GM18951 (cell line): ENCODE measurements at regions not wholly inside any gene's neighbourhood (a gene's known extent, or its start where the extent isn't known, plus 50 kb on each side); places are given as distances from the start of the nearest gene placed in this dataset.

Source experiments
- POLR2A ChIP-seq: IDR thresholded peaks from 4 replicates; pipeline ENCODE4 v1.6.1; 2011; ENCODE audit warnings: mild to moderate bottlenecking; ENCODE audit not compliant: insufficient read length, insufficient read depth; ENCODE audit errors: extremely low read depth
- in situ Hi-C: fragments of 300-500 bp; cut with MboI; formaldehyde crosslinking; loops from one replicate; pipeline ENCODE4 v1.12.0; 2022; ENCODE audit warnings: low sequenced_read_pairs, mixed read lengths, inconsistent platforms; ENCODE audit not compliant: unreplicated experiment

DNA sequence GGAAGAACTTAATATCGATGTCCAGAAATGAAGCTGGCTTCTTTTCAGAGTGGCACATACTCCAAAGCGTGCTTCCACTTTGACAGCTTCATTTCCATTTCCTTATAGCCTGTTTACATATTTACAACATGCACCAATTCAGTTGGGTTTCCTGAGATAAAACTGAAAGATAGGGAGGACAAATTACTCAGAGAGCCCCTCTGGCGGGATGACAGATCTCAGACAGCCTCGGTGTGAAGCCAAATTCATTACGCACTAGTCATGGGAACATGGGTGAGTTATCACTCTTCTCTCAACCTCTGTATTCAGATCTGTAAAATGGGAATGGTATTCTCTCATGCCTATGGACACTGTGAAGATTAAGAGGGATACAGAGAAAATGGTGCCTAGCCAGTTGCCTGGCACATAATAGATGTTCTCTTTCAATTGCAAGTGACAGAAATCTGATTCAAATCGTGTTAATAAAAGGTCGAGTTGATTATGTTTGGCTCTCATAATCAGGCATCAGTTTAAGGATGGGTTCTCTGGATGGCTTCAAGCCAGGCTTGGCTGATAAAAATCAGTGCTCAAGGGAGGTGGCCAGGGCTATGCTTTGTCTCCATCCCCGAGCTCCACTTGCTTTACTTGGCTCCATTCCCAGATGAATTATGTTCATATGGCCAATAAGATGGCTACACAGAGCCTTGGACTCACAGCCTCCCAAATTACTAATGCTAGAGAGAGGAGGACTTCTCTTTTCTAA lies 132.2 kb upstream of the C1QTNF7 start:
- TF ChIP-seq POLR2A = no peak

DNA sequence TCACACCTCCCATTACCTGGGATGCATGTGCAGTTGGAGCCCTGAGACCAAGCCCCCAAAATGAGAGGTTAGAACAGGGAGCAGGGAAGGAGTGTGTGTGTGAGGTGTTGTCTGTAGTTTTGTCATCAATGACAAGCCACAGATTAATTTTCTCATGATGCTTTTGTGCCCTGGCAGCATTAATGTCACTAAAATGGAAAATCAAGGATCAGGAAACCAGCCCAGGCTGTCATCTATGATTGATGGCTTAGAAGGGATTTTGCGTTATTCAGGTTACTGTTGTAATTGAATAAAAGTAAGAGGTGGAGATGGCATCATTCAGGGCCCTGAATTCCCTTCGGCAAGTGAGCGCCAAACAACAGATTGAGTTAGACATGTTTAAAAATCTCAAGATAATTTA lies 130.5 kb upstream of the C1QTNF7 start:
- in situ Hi-C loops = no loop called here
- TF ChIP-seq POLR2A = no peak

More for the DNA sequence above, 132.2 kb upstream of the C1QTNF7 start:
- in situ Hi-C loops = no loop called here

DNA sequence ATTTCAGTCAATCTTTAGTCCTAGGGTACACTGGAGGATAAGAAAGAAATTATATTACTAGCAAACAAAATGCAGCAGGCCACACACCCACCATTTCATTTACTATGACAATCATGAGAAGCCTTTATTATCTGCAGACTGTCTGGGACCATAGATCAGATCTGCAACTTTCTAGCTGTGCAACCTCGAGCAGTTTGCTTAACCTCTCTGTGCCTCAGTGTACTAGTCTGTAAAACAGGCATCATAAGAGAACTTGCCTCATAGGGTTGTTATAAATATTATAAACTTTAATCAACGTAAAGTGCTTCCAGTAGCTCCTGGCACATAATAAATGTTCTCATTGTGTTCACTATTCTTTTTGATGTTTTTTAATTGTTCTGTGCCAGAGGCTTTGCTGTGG lies 128.2 kb upstream of the C1QTNF7 start:
- no peak for TF ChIP-seq POLR2A
- in situ Hi-C loops = no loop called here

DNA sequence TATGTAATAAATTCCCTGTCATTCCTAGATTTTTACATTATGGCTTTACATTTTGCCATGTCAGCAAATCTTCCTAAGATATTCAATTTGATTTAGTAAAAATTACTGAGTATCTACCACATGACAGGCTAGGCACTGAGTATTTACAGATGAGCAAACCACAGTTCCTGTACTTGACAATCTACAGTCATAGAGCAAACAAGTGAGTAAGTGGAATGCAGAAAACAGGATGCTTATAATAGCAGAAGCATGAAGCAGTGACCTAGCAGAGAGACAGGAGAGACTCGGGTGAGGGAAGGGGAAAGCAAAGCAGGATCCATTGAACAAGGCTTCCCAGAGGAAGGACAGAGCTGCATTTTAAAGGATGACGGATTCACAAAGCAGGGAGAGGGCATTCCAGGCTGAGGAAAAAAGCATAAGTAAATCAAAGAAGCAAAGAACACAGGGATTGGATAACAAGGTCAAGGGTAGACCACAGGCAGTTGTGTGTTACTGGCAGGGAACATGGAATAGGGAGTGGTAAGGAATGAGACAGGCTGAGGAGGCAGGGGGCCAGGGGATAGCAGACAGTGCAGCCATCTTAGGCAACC lies 124.7 kb upstream of the C1QTNF7 start:
- in situ Hi-C loops = no loop called here
- TF ChIP-seq POLR2A = no peak

DNA sequence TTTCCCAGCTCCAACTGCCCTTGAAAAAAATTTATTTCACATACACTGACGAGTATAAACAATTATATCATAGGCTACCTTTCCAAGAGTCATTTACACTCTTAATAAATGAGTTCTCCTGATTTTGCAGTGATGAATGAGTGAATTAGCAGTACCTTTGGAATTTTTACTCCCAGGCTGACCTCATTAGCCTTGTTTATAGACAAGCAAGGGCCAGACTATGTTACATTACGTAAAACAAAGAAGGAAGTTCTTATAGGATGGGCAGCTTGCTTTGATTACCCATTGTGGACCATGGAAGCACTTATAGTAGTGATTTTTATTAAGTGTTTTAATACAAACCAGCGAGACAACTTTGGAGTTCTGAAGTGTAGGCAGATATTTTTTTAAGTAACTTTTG lies 112.9 kb upstream of the C1QTNF7 start:
- in situ Hi-C loops = no loop called here
- TF ChIP-seq POLR2A = no peak

DNA sequence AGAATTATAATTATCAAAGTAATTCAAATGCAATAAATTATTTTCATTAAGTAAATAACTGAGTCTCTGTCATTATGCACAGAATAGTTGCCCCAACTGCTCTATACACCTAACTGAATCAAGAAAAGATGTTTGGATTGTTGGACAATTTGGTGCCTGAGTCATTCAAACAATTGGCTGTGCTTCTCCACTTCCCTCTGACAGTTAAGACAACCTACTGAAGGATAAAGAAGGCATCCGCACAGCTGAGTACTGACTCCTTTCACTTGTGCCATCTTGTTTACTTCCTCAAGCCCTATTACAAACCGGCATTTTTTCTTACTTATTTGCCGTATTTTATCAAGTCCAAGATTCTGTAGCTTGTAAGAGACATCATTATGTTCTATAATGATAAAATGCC lies 110.6 kb upstream of the C1QTNF7 start:
- in situ Hi-C loops = no loop called here
- TF ChIP-seq POLR2A = no peak

DNA sequence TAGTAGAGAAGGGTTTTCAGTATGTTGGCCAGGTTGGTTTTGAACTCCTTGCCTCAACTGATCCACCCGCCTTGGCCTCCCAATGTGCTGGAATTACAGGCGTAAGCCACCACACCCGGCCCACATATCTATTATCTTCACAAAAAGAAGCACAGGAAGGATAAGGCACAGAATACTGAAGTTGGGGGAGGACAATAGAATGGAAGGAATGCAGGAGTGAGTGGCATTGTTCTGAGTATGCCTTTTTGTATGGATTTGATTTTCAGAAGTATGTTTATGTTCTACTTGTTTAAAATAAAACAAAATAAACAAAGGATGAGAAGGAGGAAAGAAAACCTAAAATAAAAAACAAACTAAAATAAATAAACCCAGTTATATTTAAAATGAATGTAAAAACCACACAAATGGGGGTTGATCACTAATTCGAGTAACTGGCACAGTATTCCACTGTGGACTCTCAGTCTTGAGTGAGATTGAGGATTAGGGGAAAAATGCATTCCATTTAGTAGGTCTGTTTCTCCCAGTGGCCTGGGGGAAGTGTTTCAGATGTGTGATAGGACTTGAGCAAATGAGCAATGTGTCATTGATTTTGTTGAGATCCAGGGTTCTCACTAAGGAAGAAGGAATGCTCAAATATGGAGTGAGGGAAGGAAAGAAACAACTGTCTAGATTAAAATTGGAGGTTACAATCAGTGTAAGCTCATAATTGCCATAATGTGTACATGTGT lies 109.0 kb upstream of the C1QTNF7 start:
- in situ Hi-C loops = no loop called here
- TF ChIP-seq POLR2A = no peak

DNA sequence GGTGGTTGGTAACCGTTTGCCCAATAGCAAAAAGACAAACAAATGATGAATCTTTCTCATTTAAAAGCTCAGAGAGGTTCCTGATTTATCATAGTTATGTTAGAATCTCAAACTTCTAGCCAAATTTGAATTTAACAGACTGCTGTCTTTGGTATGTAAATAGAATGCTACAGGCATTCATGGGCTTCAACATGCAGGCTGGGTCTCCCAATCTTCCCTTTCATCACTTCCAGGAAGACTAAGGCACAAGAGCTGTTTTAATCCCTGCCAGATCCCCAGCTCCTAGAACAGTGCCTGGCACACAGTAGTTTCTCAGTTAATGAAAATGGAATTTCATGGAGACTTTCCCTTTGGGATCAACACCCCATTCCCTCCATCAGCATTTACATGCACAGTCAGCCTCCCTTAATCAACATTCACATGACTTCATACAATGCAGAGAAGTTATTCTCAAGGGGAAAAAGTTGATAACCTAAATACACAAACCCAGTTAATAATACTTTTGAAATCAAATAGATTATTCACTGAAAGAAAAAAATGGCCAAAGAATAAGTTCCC lies 107.6 kb upstream of the C1QTNF7 start:
- TF ChIP-seq POLR2A = no peak
- in situ Hi-C loops = no loop called here

DNA sequence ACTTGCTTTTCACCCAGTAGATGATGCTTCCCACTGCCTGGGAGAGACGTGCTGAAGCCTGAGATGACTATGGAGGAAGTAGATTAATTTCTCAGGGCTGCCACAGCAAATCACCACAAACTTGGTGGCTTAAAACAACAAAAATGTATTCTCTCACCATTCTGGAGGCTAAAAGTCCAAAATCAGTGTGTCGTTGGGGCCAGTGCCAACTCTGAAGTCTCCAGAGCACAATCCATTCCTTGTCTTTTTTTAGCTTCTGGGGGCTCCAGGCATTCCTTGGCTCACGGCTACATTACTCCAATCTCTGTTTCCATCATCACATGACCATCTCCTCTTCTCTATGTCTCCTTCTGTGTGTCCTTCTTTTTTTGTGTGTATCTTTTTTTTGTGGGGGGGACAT lies 105.8 kb upstream of the C1QTNF7 start:
- TF ChIP-seq POLR2A = no peak
- in situ Hi-C loops = no loop called here

DNA sequence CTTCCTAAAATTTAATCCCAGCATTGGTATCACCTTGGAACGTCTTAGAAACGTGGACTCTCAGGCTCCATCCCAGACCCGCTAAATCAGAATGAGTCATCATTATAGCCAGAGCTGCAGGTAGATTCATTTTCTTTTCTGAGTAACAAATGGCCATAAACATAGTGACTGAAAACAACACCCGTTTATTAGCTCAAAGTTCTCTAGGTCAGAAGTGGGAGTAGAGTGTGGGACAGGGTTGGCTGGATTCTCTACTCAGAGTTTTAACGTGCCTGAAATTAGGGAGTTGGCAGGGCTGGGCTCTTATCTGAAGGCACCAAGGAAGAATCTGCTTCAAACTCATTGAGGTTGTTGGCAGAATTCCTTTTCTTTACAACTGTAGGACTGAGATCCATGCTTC lies 101.8 kb upstream of the C1QTNF7 start:
- TF ChIP-seq POLR2A = no peak
- in situ Hi-C loops = no loop called here

DNA sequence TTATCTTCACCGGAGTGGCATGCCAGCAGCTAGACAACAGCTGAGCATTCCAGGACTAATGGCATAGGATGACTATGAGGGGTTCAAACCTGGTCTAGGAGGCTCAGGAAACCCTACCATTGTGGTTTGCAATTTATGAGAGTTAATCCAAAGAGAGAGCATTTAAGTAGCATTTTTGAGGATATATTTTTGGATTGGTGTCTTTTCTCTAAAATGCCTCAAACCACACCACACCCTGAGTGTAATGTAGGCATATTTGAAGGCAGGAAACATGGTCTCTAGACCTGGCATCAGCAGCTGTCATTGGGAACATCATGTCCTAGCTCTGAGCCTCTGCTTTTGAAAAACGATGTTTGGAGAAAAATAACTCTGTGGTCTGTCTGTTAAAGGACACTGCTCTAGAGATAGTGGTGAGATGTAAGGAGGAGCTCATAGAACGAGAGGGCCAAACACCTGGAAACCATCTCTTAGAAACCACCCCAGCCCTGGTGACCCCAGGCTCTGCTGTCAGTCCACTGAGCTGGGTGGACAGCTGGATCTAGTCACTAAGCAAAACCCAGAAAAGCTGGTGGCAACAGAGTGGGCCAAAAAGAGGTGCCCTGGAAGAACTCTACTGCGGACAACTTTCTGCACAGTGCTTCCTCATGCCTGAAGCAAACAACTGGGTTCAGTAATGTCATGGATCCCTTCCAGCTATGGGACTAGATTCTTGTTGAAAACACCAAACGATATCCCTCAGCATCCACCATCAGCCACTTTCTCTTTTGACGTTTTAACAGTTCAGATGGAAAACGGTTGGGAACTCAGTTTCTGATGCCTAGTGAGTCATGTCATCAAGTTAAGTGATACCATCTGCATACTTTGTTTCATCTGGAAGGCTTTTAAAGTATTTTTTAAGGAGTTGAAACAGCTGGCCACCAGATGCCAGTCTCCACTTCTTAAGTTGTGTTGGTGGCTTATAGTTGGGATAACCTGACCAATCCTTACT lies 100.2 kb upstream of the C1QTNF7 start:
- no peak for TF ChIP-seq POLR2A
- in situ Hi-C loops = no loop called here

DNA sequence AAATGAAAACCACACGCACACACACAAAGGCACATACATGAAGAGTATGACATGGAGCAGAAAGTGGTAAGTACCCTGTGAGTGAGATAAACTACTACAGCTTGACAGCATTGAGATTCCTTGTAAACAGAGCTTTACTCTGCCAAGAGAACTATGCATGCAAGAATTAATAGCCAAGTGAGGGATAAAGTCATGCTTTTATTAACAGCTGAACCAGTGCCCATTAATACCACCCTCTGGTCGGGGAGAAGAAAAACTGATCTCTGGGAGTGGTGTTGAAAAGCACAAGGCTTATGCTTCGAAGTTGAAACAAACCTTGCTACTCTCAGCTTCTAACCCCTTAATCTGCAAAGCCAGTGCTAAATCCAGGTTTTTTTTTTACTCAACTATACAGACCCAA lies 95.9 kb upstream of the C1QTNF7 start:
- TF ChIP-seq POLR2A = no peak
- in situ Hi-C loops = no loop called here
